Right lobe of liver (tissue), 6 donors: ENCODE measurements at regions not wholly inside any gene's neighbourhood (a gene's known extent, or its start where the extent isn't known, plus 50 kb on each side); places are given as distances from the start of the nearest gene placed in this dataset.

Source experiments
- ATAC-seq, 4 donors: fragments of 200-7000 bp; cut with Tn5 transposase; one replicate each; pipeline ENCODE4 v1.9.1; 2020; ENCODE audit warnings: mild to moderate bottlenecking in 4 of 4, moderate library complexity in 4 of 4
- DNase-seq, 3 donors: peaks; one replicate each; pipeline ENCODE4 v3.0.0-alpha.2; 2020
- H3K27ac ChIP-seq, 3 donors: fragments of 200-600 bp; one replicate each; pipeline ENCODE4 v1.8.0; 2022
- H3K27me3 ChIP-seq, 2 donors: fragments of 200-600 bp; one replicate each; pipeline ENCODE4 v1.8.0; 2022
- H3K36me3 ChIP-seq, 4 donors: fragments of 200-600 bp; sonication (generic) in 1 of 4; one replicate each; pipeline versions ENCODE4 v1.5.1 to v1.8.0; 2017 to 2022; ENCODE audit warnings: control low read depth in 1 of 4
- H3K4me1 ChIP-seq, 4 donors: fragments of 200-600 bp; sonication (generic) in 1 of 4; one replicate each; pipeline versions ENCODE4 v1.5.1 to v1.8.0; 2017 to 2022; ENCODE audit warnings: control low read depth in 1 of 4
- H3K4me3 ChIP-seq, 3 donors: fragments of 200-600 bp; one replicate each; pipeline ENCODE4 v1.8.0; 2022
- H3K9me3 ChIP-seq, 4 donors: fragments of 200-600 bp; sonication (generic) in 1 of 4; one replicate each; pipeline versions ENCODE4 v1.5.1 to v1.8.0; 2017 to 2022; ENCODE audit warnings: control low read depth in 1 of 4
- POLR2A ChIP-seq: fragments of 450-650 bp; IDR thresholded peaks from one replicate; pipeline ENCODE4 v1.6.1; 2017; ENCODE audit warnings: antibody characterized with exemption, mild to moderate bottlenecking
- WGBS: methylation state at CpG from one replicate; pipeline ENCODE4 v1.1.6; 2018; ENCODE audit warnings: low coverage, low lambda C conversion rate; ENCODE audit not compliant: insufficient coverage; ENCODE audit errors: missing lambda C conversion rate; 5-methylcytosine and 5-hydroxymethylcytosine counted together
- intact Hi-C, 2 donors: fragments of 100-400 bp; cut with DNase I; formaldehyde crosslinking; loops; one replicate each; pipeline versions ENCODE4 v1.11.2 to v1.14.1; 2022
- TF ChIP-seq, protein P1 (sequence below), 4 donors: fragments of 200-600 bp in 3 of 4; fragments of 450-650 bp in 1 of 4; IDR thresholded peaks; one replicate each; pipeline versions ENCODE4 v1.5.1 to v1.8.0; 2016 to 2022; ENCODE audit warnings: antibody characterized with exemption in 4 of 4, mild to moderate bottlenecking in 2 of 4
- donor health status: DM: no; HTN: yes; CAD: no.
- donor health status: DM: no; HTN: no; CAD: no.
- donor health status: DM: no; HTN: no; CAD: no.
- donor health status: DM: no; HTN: yes; CAD: no.
- donor health status: DM: no; HTN: yes; CAD: no.

DNA sequence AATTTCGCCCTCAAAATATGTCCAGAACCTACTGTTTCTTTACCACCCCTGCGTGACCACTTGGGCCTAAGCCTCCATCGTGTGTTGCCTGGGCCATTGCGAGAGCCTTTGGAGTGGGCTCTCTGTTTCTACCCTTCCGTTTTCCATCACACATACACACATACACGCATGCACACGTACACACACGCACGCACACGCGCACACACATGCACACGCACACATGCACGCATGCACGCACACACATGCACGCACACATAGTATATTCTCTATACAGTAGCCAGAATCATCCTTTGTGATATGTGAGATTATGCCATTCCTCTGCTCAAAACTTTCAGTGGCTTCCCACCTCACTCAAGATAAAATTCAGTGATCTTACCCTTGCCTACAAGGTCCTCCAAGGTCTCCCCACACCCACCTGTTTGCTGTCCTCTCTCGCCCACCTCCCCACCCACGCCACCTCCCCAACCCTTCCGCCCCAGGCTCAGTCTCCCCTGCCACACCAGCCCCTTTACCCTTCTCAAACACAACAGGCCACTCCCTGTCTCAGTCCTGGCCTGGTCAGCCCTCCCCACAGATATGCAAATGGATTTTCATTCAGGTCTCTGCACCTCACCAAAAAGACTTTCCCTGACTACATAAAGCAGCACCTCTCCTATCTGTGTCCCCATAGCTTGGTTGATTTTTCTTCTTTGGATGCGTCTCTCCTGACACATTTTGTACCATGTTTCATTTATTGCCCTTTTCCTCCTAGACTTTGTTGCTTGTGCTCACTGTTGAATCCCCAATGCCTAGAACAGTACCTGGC, 559.6 kb downstream of the CD83 start:
- H3K4me1 ChIP-seq, result no peaks in the 10 kb centered on the region
- no peak for ATAC-seq

DNA sequence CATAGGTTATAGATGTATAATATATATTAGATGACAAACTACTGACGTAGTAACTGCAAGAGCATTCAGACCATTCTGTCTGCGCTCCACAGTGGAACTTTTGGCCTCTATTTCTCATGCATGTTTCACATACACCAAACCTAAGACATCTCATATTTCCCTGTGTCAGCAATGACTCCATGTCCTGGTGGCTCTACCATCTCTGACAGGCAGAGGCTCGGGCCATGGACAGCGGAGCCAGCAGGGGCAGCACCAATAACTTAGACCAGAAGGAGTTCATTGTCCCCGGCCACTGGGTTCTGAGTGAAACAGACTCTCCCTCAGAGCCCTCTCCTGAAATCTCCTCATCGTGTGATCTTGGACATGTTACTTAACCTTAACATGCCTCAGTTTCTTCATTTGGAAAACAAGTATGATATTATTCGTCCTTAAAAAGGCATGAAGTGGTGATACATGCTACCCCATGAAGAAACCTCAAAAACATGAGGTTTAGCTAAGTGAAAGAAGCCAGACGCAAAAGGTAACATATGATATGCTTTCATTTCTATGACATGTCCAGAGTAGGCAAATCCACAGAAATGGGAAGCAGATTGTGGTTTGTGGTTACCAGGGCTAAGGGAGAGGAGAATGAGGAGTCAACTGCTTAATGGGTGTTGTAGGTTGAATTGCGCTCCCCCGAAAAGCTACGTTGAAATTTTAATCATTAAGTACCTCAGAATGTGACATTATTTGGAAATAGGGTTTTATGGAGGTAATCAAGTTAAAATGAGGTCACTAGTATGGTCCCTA, 564.0 kb upstream of the JARID2 start:
- ATAC-seq, result peak in 1 of 4 donors; percentile 48

More for the DNA sequence above, 559.6 kb downstream of the CD83 start:
- H3K27me3 ChIP-seq, result no peaks in the 10 kb centered on the region
- no peak for DNase-seq
- no peak overlapping the region for H3K27ac ChIP-seq
- intact Hi-C loops, result no loop called here
- no peaks in the 10 kb centered on the region for H3K36me3 ChIP-seq
- no peak for TF ChIP-seq POLR2A
- TF ChIP-seq, protein P1, sequence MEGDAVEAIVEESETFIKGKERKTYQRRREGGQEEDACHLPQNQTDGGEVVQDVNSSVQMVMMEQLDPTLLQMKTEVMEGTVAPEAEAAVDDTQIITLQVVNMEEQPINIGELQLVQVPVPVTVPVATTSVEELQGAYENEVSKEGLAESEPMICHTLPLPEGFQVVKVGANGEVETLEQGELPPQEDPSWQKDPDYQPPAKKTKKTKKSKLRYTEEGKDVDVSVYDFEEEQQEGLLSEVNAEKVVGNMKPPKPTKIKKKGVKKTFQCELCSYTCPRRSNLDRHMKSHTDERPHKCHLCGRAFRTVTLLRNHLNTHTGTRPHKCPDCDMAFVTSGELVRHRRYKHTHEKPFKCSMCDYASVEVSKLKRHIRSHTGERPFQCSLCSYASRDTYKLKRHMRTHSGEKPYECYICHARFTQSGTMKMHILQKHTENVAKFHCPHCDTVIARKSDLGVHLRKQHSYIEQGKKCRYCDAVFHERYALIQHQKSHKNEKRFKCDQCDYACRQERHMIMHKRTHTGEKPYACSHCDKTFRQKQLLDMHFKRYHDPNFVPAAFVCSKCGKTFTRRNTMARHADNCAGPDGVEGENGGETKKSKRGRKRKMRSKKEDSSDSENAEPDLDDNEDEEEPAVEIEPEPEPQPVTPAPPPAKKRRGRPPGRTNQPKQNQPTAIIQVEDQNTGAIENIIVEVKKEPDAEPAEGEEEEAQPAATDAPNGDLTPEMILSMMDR (IDR thresholded peaks at IDR 0.05), result no peak
- no peaks in the 10 kb centered on the region for H3K9me3 ChIP-seq
- 90% methylated on average over 16 of the region's 19 CpGs for WGBS
- no peak overlapping the region for H3K4me3 ChIP-seq

DNA sequence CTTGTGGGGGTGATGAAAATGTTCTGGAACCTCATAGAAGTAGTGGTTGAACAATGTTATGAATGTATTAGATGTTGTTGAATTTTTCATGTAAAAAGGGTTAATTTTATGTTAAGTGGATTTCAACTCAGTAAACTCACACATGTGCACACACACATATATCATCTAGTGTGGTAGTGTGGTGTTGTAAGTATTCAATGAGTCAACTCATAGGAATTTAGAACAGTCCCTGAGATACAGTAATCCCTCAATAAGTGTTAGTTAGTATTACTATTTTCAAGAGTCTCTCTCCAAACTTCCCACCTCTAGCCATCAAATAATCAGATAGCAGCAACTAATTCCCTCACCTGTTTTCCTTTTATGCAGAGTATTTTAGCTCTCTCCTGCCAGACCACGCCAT, 563.1 kb upstream of the JARID2 start:
- WGBS, result 100% methylated on average over 1 of the region's 1 CpG

More for the DNA sequence above, 564.0 kb upstream of the JARID2 start:
- H3K27me3 ChIP-seq, result no peaks in the 10 kb centered on the region
- intact Hi-C loops, result no loop called here
- no peaks in the 10 kb centered on the region for H3K4me1 ChIP-seq
- no peaks in the 10 kb centered on the region for H3K9me3 ChIP-seq
- WGBS, result 71% methylated on average over 11 of the region's 11 CpGs
- no peak overlapping the region for H3K27ac ChIP-seq
- H3K36me3 ChIP-seq, result no peaks in the 10 kb centered on the region
- no peak overlapping the region for H3K4me3 ChIP-seq
- TF ChIP-seq, protein P1 (IDR thresholded peaks at IDR 0.05), result no peak
- TF ChIP-seq POLR2A, result no peak
- DNase-seq, result no peak

DNA sequence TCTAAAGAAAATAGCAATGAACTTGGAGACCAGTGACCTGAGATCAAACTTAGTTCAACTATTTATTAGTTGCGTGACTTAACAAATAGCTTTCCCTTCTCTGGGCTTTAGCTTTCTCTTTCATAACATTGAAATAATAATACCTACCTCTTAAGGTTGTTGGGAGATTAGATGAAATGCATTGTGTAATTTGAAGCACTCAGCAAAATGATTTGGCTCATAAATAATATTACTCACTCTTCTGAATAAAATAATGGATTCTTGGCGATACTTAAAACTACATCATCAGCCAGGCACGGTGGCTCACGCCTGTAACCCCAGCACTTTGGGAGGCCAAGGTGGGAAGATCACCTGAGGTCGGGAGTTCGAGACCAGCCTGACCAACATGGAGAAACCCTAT, 556.2 kb upstream of the JARID2 start:
- Histone ChIP-seq H3K4me1 (no peaks in the 10 kb centered on the region), H3K36me3 (no peaks in the 10 kb centered on the region), H3K27me3 (no peaks in the 10 kb centered on the region), H3K27ac (no peak overlapping the region), H3K4me3 (no peak overlapping the region), H3K9me3 (no peaks in the 10 kb centered on the region)
- intact Hi-C loops, result no loop called here
- DNase-seq, result no peak
- WGBS, result 82% methylated on average over 4 of the region's 6 CpGs
- TF ChIP-seq, protein P1 (IDR thresholded peaks at IDR 0.05), result no peak
- ATAC-seq, result no peak

More for the DNA sequence above, 563.1 kb upstream of the JARID2 start:
- intact Hi-C loops, result no loop called here
- Histone ChIP-seq H3K4me1 (no peaks in the 10 kb centered on the region), H3K27ac (no peak overlapping the region), H3K9me3 (no peaks in the 10 kb centered on the region), H3K4me3 (no peak overlapping the region), H3K27me3 (no peaks in the 10 kb centered on the region), H3K36me3 (no peaks in the 10 kb centered on the region)
- no peak for TF ChIP-seq POLR2A
- TF ChIP-seq, protein P1 (IDR thresholded peaks at IDR 0.05), result no peak
- DNase-seq (no peak), ATAC-seq (no peak)
